ENCODE measurements at regions not wholly inside any gene's neighbourhood (a gene's known extent, or its start where the extent isn't known, plus 50 kb on each side); places are given as distances from the start of the nearest gene placed in this dataset.

DNA sequence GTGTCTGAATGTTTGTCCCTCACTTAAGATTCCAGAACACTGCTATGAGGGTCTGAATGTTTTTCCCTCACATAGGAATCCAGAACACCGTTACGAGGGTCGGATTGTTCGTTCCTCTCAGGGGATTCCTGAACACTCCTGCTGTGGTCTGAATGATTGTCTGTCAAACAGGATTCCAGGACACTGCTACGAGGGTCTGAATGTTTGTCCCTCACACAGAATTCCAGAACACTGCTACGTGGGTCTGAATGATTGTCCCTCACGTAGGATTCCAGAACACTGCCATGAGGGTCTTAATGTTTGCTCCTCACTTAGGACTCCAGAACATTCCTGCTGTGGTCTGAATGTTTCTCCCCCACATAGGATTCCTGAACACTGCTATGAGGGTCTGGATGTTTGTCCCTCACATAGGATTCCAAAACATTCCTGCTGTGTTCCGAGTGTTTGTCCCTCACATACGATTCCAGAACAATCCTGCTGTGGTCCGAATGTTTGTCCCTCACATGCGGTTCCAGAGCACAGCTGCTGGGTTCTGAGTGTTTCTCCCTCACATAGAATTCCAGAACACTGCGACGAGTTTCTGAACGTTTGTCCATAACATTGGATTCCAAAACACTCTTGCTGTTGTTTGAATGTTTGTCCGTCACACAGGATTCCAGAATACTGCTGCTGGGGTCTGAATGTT, 199.5 kb downstream of the FOXD4L6 start:
- no peak overlapping the region for H2AFZ ChIP-seq (ENCODE audit: low read depth)
- no peaks in the 10 kb centered on the region for H4K20me1 ChIP-seq (ENCODE audit: insufficient read depth)
- no peak overlapping the region for H3K4me2 ChIP-seq
- ChIA-PET CTCF (no interaction called here), POLR2A (no interaction called here)
- no peaks in the 10 kb centered on the region for H3F3A ChIP-seq (replicated peaks; ENCODE audit: insufficient read depth)
- no peak overlapping the region; a peak in 1 of 4 replicates for H3K4me3 ChIP-seq (ENCODE audit: low read depth in 2 of 2, low read length in 1 of 2)
- no peaks in the 10 kb centered on the region for H3K79me2 ChIP-seq (ENCODE audit: insufficient read depth)
- no peak overlapping the region for H3K27ac ChIP-seq (ENCODE audit: low read depth in 2 of 2, low read length in 1 of 2)
- H3K9me3 ChIP-seq = no peaks in the 10 kb centered on the region
- no peak for DNase-seq
- TF ChIP-seq, protein P1, sequence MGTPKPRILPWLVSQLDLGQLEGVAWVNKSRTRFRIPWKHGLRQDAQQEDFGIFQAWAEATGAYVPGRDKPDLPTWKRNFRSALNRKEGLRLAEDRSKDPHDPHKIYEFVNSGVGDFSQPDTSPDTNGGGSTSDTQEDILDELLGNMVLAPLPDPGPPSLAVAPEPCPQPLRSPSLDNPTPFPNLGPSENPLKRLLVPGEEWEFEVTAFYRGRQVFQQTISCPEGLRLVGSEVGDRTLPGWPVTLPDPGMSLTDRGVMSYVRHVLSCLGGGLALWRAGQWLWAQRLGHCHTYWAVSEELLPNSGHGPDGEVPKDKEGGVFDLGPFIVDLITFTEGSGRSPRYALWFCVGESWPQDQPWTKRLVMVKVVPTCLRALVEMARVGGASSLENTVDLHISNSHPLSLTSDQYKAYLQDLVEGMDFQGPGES (IDR thresholded peaks at IDR 0.05; ENCODE audit: low read depth, low read length) = no peak
- TF ChIP-seq PBX3 (IDR thresholded peaks at IDR 0.05) (no peak), RFX5 (IDR thresholded peaks at IDR 0.05; ENCODE audit: low read length) (no peak), SIN3A (IDR thresholded peaks at IDR 0.05; ENCODE audit: borderline replicate concordance, low read depth, low read length) (no peak), TCF12 (IDR thresholded peaks at IDR 0.05) (no peak), POLR2AphosphoS5 (IDR thresholded peaks at IDR 0.05; ENCODE audit: low read depth, low read length) (no peak), ELF1 (IDR thresholded peaks at IDR 0.05) (no peak), CHD2 (IDR thresholded peaks at IDR 0.05; ENCODE audit: low read length, partially characterized antibody) (no peak), RCOR1 (IDR thresholded peaks at IDR 0.05; ENCODE audit: low read length) (no peak), YY1 (IDR thresholded peaks at IDR 0.05; ENCODE audit: low read depth) (no peak)
- TF ChIP-seq, protein P2, sequence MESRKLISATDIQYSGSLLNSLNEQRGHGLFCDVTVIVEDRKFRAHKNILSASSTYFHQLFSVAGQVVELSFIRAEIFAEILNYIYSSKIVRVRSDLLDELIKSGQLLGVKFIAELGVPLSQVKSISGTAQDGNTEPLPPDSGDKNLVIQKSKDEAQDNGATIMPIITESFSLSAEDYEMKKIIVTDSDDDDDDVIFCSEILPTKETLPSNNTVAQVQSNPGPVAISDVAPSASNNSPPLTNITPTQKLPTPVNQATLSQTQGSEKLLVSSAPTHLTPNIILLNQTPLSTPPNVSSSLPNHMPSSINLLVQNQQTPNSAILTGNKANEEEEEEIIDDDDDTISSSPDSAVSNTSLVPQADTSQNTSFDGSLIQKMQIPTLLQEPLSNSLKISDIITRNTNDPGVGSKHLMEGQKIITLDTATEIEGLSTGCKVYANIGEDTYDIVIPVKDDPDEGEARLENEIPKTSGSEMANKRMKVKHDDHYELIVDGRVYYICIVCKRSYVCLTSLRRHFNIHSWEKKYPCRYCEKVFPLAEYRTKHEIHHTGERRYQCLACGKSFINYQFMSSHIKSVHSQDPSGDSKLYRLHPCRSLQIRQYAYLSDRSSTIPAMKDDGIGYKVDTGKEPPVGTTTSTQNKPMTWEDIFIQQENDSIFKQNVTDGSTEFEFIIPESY (IDR thresholded peaks at IDR 0.05; ENCODE audit: borderline replicate concordance, low read depth) = no peak
- TF ChIP-seq, protein P3, sequence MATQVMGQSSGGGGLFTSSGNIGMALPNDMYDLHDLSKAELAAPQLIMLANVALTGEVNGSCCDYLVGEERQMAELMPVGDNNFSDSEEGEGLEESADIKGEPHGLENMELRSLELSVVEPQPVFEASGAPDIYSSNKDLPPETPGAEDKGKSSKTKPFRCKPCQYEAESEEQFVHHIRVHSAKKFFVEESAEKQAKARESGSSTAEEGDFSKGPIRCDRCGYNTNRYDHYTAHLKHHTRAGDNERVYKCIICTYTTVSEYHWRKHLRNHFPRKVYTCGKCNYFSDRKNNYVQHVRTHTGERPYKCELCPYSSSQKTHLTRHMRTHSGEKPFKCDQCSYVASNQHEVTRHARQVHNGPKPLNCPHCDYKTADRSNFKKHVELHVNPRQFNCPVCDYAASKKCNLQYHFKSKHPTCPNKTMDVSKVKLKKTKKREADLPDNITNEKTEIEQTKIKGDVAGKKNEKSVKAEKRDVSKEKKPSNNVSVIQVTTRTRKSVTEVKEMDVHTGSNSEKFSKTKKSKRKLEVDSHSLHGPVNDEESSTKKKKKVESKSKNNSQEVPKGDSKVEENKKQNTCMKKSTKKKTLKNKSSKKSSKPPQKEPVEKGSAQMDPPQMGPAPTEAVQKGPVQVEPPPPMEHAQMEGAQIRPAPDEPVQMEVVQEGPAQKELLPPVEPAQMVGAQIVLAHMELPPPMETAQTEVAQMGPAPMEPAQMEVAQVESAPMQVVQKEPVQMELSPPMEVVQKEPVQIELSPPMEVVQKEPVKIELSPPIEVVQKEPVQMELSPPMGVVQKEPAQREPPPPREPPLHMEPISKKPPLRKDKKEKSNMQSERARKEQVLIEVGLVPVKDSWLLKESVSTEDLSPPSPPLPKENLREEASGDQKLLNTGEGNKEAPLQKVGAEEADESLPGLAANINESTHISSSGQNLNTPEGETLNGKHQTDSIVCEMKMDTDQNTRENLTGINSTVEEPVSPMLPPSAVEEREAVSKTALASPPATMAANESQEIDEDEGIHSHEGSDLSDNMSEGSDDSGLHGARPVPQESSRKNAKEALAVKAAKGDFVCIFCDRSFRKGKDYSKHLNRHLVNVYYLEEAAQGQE (IDR thresholded peaks at IDR 0.05; ENCODE audit: low read depth, low read length) = no peak
- TF ChIP-seq, protein P4, sequence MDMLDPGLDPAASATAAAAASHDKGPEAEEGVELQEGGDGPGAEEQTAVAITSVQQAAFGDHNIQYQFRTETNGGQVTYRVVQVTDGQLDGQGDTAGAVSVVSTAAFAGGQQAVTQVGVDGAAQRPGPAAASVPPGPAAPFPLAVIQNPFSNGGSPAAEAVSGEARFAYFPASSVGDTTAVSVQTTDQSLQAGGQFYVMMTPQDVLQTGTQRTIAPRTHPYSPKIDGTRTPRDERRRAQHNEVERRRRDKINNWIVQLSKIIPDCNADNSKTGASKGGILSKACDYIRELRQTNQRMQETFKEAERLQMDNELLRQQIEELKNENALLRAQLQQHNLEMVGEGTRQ (IDR thresholded peaks at IDR 0.05; ENCODE audit: borderline replicate concordance, low read depth, low read length) = no peak
- 43% methylated on average over 15 of the region's 15 CpGs for WGBS (ENCODE audit: low lambda C conversion rate)
- H3K9me2 ChIP-seq = no peaks in the 10 kb centered on the region
- H3K27me3 ChIP-seq (ENCODE audit: insufficient read depth) = no peaks in the 10 kb centered on the region
- H3K9ac ChIP-seq = no peak overlapping the region
- no peaks in the 10 kb centered on the region for H3K36me3 ChIP-seq (replicated peaks in 1 of 2; ENCODE audit: control insufficient read depth in 1 of 2, insufficient read depth in 2 of 2, low read length in 1 of 2)
- H3K4me1 ChIP-seq (ENCODE audit: control insufficient read depth in 1 of 2, insufficient read depth in 2 of 2, low read depth in 1 of 2, low read length in 1 of 2) = no peaks in the 10 kb centered on the region
